Esophagus squamous epithelium (tissue), 5 donors: ENCODE measurements at regions not wholly inside any gene's neighbourhood (a gene's known extent, or its start where the extent isn't known, plus 50 kb on each side); places are given as distances from the start of the nearest gene placed in this dataset.

Experiments
- DNase-seq: peaks from one replicate; lab custom pipeline; 2025; lab: John Stamatoyannopoulos, UW
- H3K27ac ChIP-seq, 4 donors: fragments of 200-600 bp; sonication (generic); one replicate each; pipeline ENCODE4 v1.5.1; 2016 to 2019; ENCODE audit warnings: mild to moderate bottlenecking in 1 of 4
- H3K27me3 ChIP-seq, 4 donors: fragments of 200-600 bp; sonication (generic); 1 replicate in 3 of 4; 2 replicates in 1 of 4; pipeline versions ENCODE4 v1.5.1 to v1.6.0; 2017 to 2021; ENCODE audit warnings: antibody characterized with exemption in 1 of 4
- H3K36me3 ChIP-seq, 3 donors: fragments of 200-600 bp; sonication (generic); one replicate each; pipeline ENCODE4 v1.5.1; 2016 to 2019
- H3K4me1 ChIP-seq, 3 donors: fragments of 200-600 bp; sonication (generic); one replicate each; pipeline ENCODE4 v1.5.1; 2017 to 2019
- H3K4me3 ChIP-seq, 4 donors: fragments of 200-600 bp; sonication (generic); 1 replicate in 3 of 4; 2 replicates in 1 of 4; pipeline ENCODE4 v1.5.1; 2016 to 2019; ENCODE audit warnings: mild to moderate bottlenecking in 2 of 4, moderate library complexity in 1 of 4
- H3K9me3 ChIP-seq, 3 donors: fragments of 200-600 bp; sonication (generic); one replicate each; pipeline ENCODE4 v1.5.1; 2016 to 2019
- CTCF ChIP-seq, 6 experiments: fragments of 450-650 bp in 4 of 6; fragments of 200-600 bp in 2 of 6; sonication (generic) in 2 of 6; IDR thresholded peaks; one replicate each; pipeline ENCODE4 v1.5.1; 2016 to 2019; ENCODE audit warnings: antibody characterized with exemption in 6 of 6, mild to moderate bottlenecking in 4 of 6, moderate library complexity in 4 of 6
- POLR2A ChIP-seq, 4 donors: fragments of 450-650 bp; IDR thresholded peaks; one replicate each; pipeline ENCODE4 v1.6.1; 2017; ENCODE audit warnings: antibody characterized with exemption in 4 of 4, mild to moderate bottlenecking in 4 of 4, moderate library complexity in 3 of 4
- WGBS, 2 donors: methylation state at CpG; one replicate each; pipeline ENCODE4 v1.1.5; 2018; 5-methylcytosine and 5-hydroxymethylcytosine counted together
- intact Hi-C: fragments of 100-400 bp; cut with DNase I; formaldehyde crosslinking; loops from one replicate; pipeline ENCODE4 v1.15.0; 2022
- donor health status: DM: yes; HTN: yes; CAD: no.

GRCh38 chr13:56909896-56910600 lies 230.7 kb upstream of the PRR20A start:
- WGBS, 2 donors: 89 to 91% methylated on average over 15 to 20 of the region's 30 CpGs
- no peak overlapping the region for H3K27ac ChIP-seq

GRCh38 chr13:56917966-56918365 lies 222.8 kb upstream of the PRR20A start:
- H3K9me3 ChIP-seq: no peaks in the 10 kb centered on the region
- TF ChIP-seq CTCF (IDR thresholded peaks at IDR 0.05) (no peak), POLR2A (IDR thresholded peaks at IDR 0.05) (no peak)
- no peak overlapping the region for H3K4me3 ChIP-seq
- DNase-seq: no peak
- no peaks in the 10 kb centered on the region for H3K36me3 ChIP-seq
- H3K27ac ChIP-seq: no peak overlapping the region
- H3K27me3 ChIP-seq: no peaks in the 10 kb centered on the region
- no peaks in the 10 kb centered on the region for H3K4me1 ChIP-seq
- 94 to 95% methylated on average over 3 of the region's 3 CpGs for WGBS, 2 donors
- intact Hi-C loops: no loop called here

More at GRCh38 chr13:56909896-56910600, 230.7 kb upstream of the PRR20A start:
- H3K9me3 ChIP-seq: no peaks in the 10 kb centered on the region
- intact Hi-C loops: no loop called here
- peaks cover 0 to 10% (median 5%) of the 10 kb centered on the region in 3 donors for H3K4me1 ChIP-seq
- no peak for DNase-seq
- no peak overlapping the region for H3K4me3 ChIP-seq
- no peaks in the 10 kb centered on the region for H3K27me3 ChIP-seq
- H3K36me3 ChIP-seq: no peaks in the 10 kb centered on the region
- TF ChIP-seq CTCF (IDR thresholded peaks at IDR 0.05) (no peak), POLR2A (IDR thresholded peaks at IDR 0.05) (no peak)

GRCh38 chr13:56923626-56924140 lies 217.0 kb upstream of the PRR20A start:
- WGBS, 2 donors: 67 to 85% methylated on average over 2 of the region's 2 CpGs
- Histone ChIP-seq H3K27ac (no peak overlapping the region), H3K36me3 (no peaks in the 10 kb centered on the region), H3K4me3 (no peak overlapping the region), H3K9me3 (no peaks in the 10 kb centered on the region), H3K27me3 (no peaks in the 10 kb centered on the region), H3K4me1 (peaks cover 0 to 8% (median 0%) of the 10 kb centered on the region in 3 donors)
- DNase-seq: no peak
- TF ChIP-seq CTCF (IDR thresholded peaks at IDR 0.05): no peak
- no peak for TF ChIP-seq POLR2A (IDR thresholded peaks at IDR 0.05)
- intact Hi-C loops: no loop called here

- 30 to 36% methylated on average over 2 of the region's 2 CpGs for WGBS, 2 donors
- DNase-seq: no peak
- H3K4me1 ChIP-seq: peaks cover 0 to 8% (median 0%) of the 10 kb centered on the region in 3 donors
- TF ChIP-seq POLR2A (IDR thresholded peaks at IDR 0.05): no peak
- no peak for TF ChIP-seq CTCF (IDR thresholded peaks at IDR 0.05)
- no peak overlapping the region for H3K4me3 ChIP-seq
- no peaks in the 10 kb centered on the region for H3K36me3 ChIP-seq
- intact Hi-C loops: no loop called here
- no peak overlapping the region for H3K27ac ChIP-seq
- no peaks in the 10 kb centered on the region for H3K9me3 ChIP-seq
- H3K27me3 ChIP-seq: no peaks in the 10 kb centered on the region
Measured at GRCh38 chr13:56924401-56924800, 216.3 kb upstream of the PRR20A start.

GRCh38 chr13:56932104-56932503 lies 208.6 kb upstream of the PRR20A start:
- Histone ChIP-seq H3K4me1 (no peaks in the 10 kb centered on the region), H3K9me3 (no peaks in the 10 kb centered on the region), H3K27me3 (no peaks in the 10 kb centered on the region), H3K4me3 (no peak overlapping the region), H3K36me3 (no peaks in the 10 kb centered on the region), H3K27ac (no peak overlapping the region)
- TF ChIP-seq CTCF (IDR thresholded peaks at IDR 0.05) (no peak), POLR2A (IDR thresholded peaks at IDR 0.05) (no peak)
- no peak for DNase-seq
- intact Hi-C loops: no loop called here
- 59 to 79% methylated on average over 1 of the region's 1 CpG for WGBS, 2 donors
